NCI-H146 treated with DMSO at 0.1 percent for 48 hours (cell line): ENCODE measurements at regions not wholly inside any gene's neighbourhood (a gene's known extent, or its start where the extent isn't known, plus 50 kb on each side); places are given as distances from the start of the nearest gene placed in this dataset.

Experiments used
- DNase-seq: peaks from one replicate; lab custom pipeline; 2025; ENCODE audit not compliant: unreplicated experiment; lab: John Stamatoyannopoulos, UW

DNA sequence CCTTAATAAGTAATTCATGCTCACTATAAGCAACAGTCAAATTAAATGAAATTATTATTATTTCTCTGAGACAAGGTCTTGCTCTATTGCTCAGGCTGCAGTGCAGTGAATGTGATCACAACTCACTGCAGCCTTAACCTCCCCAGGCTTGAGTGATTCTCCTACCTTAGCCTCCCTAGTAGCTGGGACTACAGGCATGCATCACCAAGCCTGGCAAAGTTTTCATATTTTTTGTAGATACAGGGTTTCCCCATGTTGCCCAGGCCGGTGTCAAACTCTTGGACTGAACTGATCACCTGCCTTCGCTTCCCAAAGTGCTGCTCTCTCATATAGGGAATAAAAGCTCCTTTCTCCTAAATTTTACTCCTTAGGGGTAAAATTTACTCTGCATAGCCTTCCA is 74.9 kb upstream of the GAREM1 start:
- no peak for DNase-seq

DNA sequence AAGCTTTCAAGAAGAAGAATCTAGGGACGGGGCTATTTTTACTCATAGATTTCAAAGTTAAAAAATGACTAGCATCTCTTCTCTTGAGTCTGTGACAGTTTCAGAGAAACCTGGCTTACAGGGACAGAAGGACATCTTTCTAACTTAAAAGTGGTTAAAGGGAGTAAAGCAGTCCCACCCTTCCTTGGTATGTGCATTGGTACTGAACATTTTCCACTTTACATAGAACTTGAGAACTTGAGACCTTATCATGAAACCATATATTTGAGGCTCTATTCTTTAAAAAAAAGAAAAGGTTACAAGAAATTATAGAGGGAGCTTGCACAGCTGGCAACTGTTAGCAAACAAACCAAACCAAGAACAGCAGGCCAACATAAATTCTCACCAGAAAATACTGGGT is 73.4 kb upstream of the GAREM1 start:
- no peak for DNase-seq

DNA sequence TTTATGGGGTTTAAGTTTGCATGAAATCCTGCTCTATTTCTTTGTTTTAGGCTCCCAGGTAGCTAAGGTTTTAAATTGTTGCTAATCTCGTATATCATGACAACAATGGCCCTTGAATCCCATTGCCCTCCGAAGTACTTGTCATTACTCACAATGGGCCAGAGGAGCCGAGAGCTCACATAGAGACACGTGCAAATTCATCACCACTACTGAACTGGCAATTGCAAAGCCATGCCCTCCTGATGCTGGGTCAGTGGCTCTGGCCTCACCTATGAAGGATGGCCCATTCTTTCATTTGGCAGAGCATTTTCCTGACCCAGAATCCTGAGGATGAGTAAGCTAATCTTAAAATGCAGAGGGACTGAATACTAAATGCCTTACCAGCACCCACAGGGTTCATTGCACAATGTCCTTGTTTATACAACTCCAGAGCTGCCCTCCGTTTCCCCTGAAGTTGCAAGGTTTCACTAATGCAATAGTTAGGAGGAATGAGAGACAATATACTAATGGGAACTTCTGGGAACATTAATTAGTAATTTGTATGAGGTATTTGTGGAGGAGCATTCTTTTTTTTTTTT is 71.6 kb upstream of the GAREM1 start:
- no peak for DNase-seq

DNA sequence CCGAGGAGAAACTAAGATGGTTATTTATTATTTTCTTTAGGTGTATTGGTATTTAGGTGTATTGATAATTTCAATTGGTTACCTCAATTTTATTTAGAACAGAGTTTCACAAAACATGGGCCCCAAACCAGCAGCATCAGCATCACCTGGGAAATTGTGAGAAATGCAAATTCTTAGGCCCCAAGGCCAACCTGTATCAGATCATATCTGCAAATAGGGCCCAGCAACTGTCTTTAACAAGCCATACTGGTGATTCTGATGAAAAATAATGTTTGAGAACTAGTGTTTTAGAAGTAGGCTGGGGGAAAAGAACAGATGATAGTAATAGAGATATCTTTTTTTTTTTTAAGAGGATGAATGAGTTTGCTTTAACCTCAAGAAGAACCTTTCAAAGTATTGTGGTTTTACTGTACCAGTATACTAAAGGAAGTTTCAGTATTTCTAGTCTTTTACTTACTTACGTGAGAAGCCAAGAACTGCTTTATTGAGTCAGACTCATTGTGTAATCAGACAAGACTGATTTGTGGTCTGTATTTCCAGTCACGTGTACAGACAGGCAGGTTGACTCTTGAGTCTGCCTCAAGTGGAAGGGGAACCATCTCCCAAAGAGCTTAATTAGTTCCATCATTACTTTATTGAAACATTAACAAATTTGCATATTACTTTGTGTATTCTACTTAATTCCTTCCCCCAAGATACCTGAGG is 60.4 kb upstream of the GAREM1 start:
- no peak for DNase-seq

DNA sequence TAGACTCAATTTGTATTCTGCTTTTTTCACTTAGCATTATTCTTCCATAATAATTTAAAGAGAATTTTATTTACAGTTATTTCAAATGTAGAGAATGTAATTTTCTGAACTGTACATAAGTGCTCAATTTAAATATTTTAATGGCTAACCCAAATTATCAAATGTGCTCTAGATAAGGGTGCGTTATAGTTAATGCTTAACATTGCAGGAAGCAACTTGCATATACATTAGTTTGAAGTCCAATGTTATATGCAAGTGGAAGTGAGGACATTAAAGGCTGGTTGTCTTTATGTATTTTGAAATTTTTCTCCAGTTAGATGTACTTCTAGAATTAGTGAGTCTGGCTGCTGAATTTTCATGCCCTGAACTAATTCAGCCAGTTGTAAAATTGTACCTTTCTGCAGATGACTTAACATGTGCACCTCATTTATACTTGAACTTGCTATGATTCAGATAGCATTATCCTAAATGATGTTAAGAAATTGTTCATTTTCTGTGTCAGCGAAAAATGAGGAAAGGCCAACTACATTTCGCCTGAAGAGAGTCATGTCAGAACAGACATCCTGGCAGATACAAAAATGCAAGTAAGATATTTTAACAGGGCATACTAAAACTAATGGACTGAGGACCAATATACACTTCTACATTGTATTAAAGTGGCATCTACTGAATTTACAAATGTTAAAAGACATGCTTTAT is 59.2 kb upstream of the GAREM1 start:
- DNase-seq, result no peak

DNA sequence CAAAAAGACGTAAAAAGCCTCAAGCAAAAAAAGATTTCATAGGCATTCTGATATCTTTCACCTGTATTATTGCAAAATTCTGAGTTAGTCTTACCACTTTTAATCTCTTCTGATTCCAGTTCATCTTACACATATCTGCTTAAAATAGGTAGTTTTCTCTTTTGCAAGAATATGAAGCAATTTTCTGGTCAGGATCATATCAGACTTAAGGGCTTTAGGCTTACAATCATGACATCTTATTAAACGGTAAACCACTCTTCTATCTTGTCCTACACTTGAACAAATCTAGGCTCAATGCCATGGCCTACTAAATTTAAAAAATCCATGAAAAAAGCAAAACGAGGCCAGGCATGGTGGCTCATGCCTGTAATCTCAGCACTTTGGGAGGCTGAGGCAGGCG is 50.1 kb upstream of the GAREM1 start:
- no peak for DNase-seq
